Kidney epithelial cell (primary cell): ENCODE measurements at regions not wholly inside any gene's neighbourhood (a gene's known extent, or its start where the extent isn't known, plus 50 kb on each side); places are given as distances from the start of the nearest gene placed in this dataset.
"Not testable (repeated sequence)": the region's sequence is repeated elsewhere in the genome, so short reads cannot be mapped to it uniquely, and the experiment has no call there.

Experiments used
- DNase-seq: peaks from one replicate; pipeline ENCODE4 v3.0.0-alpha.2; 2010; ENCODE audit warnings: low read depth
- H3K27me3 ChIP-seq: 2 replicates; pipeline ENCODE4 v1.6.0; 2011; ENCODE audit warnings: low read length; ENCODE audit not compliant: control insufficient read depth, insufficient read depth
- H3K36me3 ChIP-seq: 2 replicates; pipeline ENCODE4 v1.5.1; 2011; ENCODE audit warnings: low read length; ENCODE audit not compliant: control insufficient read depth, insufficient read depth
- H3K4me3 ChIP-seq: 2 replicates; pipeline ENCODE4 v1.5.1; 2011; ENCODE audit warnings: low read depth, mild to moderate bottlenecking, control low read depth, low read length
- CTCF ChIP-seq: IDR thresholded peaks from 2 replicates; pipeline ENCODE4 v1.5.1; 2011; ENCODE audit warnings: mild to moderate bottlenecking, moderate library complexity, low read length, control low read depth, inconsistent platforms; ENCODE audit not compliant: insufficient read depth, poor library complexity, severe bottlenecking

DNA sequence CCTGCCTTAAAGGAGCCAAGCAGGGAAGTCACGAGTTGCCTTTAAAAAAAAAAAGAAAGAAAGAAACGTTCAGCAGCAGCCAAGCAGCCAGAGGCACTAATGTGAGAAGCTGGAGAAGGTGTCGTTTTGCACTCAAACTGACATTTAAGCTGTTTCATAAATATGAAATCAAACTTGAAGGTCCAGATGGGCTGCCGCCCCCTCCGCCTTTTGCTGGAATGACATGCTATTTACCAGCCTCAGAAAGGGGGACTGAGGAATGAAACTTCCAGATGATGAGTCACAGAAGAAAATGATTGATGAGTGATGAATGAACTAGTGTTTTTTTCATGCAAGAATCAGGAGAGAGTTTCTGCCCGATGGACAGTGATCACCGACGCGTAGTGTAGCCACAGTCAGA lies 396.8 kb downstream of the IGSF11 start:
- H3K27me3 ChIP-seq, result no peaks in the 10 kb centered on the region
- H3K4me3 ChIP-seq, result no peak overlapping the region
- H3K36me3 ChIP-seq, result no peaks in the 10 kb centered on the region
- no peak for DNase-seq
- TF ChIP-seq CTCF, result no peak

DNA sequence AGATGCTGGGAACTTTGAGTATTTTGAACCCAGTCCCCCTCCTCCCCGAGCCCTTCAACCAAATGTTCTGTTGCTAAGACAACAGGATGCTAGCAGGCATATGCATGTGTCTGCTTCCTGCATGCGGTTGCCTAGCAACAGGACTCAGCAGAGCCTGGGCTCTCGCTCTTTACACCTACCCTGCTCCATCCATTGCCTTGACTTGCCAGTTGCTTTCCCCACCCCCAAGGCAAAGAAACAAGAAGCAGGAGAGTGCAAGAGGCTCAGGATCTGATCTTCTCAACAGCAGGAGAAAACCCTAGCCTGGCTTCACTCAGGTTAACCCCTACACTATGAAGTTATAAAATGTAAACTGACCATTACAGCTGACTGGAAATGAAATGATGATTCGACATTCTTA lies 393.0 kb downstream of the IGSF11 start:
- H3K36me3 ChIP-seq, result no peaks in the 10 kb centered on the region
- no peak overlapping the region for H3K4me3 ChIP-seq
- H3K27me3 ChIP-seq, result no peaks in the 10 kb centered on the region
- no peak for TF ChIP-seq CTCF
- DNase-seq, result no peak

GRCh38 chr3:118671192-118671591 lies 363.5 kb downstream of the IGSF11 start:
- Histone ChIP-seq H3K4me3 (no peak overlapping the region), H3K36me3 (no peaks in the 10 kb centered on the region), H3K27me3 (no peaks in the 10 kb centered on the region)
- no peak for TF ChIP-seq CTCF
- no peak for DNase-seq

- no peak for DNase-seq
- TF ChIP-seq CTCF, result no peak
- Histone ChIP-seq H3K36me3 (no peaks in the 10 kb centered on the region), H3K27me3 (no peaks in the 10 kb centered on the region), H3K4me3 (no peak overlapping the region)
Observed at GRCh38 chr3:118675305-118675704, 359.3 kb downstream of the IGSF11 start.

DNA sequence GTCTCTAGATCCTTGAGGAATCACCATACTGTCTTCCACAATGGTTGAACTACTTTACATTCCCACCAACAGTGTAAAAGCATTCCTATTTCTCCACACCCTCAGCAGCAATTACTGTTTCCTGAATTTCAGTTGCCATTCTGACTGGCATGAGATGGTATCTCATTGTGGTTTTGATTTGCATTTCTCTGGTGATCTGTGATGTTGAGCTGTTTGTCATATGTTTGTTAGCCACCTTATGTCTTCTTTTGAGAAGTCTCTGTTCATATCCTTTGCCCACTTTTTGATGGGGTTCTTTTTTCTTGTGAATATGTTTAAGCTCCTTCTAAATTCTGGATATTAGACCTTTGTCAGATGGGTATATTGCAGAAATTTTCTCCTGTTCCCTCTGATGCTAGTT lies 356.0 kb downstream of the IGSF11 start:
- H3K36me3 ChIP-seq, H3K4me3 ChIP-seq, DNase-seq, H3K27me3 ChIP-seq: not testable (repeated sequence)

DNA sequence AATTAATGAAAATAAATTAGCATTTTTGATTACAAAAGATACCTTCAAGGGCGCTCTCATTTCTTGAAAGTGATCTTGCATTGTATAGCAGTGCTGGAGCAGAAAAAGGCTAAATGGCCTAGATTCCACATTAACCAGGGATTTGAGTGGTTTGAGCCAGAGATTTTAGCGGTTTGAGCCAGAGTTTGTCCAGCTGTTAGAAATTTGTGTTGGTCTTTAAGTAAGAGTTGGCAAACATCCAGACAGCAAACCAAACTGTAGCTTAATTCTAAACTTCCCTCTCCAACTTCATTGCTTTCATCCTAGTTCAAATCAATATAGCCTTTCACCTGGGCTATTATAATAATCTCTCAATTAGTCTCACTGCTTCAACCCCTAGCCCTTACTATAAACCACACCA lies 351.7 kb downstream of the IGSF11 start:
- no peak for DNase-seq
- no peak overlapping the region for H3K4me3 ChIP-seq
- H3K27me3 ChIP-seq, result no peaks in the 10 kb centered on the region
- no peak for TF ChIP-seq CTCF
- H3K36me3 ChIP-seq, result no peaks in the 10 kb centered on the region

GRCh38 chr3:118683636-118684035 lies 351.0 kb downstream of the IGSF11 start:
- no peak overlapping the region for H3K4me3 ChIP-seq
- H3K27me3 ChIP-seq, result no peaks in the 10 kb centered on the region
- TF ChIP-seq CTCF, result no peak
- no peaks in the 10 kb centered on the region for H3K36me3 ChIP-seq
- DNase-seq, result no peak
